HG03439 (cell line): ENCODE measurements at regions not wholly inside any gene's neighbourhood (a gene's known extent, or its start where the extent isn't known, plus 50 kb on each side); places are given as distances from the start of the nearest gene placed in this dataset.
"Not testable (repeated sequence)": the region's sequence is repeated elsewhere in the genome, so short reads cannot be mapped to it uniquely, and the experiment has no call there.

Experiments used
- ATAC-seq: cut with Tn5 transposase; IDR thresholded peaks from one replicate; pipeline ENCODE4 v1.9.1; 2021; ENCODE audit warnings: mild to moderate bottlenecking, moderate library complexity; ENCODE audit not compliant: unreplicated experiment

DNA sequence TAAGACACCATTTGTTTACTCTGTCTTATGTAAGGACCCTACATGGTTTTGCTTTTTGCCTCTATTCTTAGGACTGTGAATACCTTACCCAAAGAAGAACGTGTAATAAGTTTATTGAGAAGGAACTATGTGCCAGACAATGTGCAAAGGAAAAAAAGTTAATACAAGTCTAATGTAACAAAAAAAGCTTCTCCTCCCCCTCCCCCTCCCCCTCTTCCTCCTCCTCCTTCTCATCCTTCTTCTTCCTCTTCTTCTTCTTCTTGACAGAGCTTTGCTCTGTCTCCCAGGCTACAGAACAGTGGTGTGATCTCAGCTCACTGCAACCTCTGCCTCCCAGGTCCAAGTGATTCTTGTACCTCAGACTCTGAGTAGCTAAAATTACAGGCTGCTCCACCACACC is 50.9 kb upstream of the MITF start:
- ATAC-seq: no peak

DNA sequence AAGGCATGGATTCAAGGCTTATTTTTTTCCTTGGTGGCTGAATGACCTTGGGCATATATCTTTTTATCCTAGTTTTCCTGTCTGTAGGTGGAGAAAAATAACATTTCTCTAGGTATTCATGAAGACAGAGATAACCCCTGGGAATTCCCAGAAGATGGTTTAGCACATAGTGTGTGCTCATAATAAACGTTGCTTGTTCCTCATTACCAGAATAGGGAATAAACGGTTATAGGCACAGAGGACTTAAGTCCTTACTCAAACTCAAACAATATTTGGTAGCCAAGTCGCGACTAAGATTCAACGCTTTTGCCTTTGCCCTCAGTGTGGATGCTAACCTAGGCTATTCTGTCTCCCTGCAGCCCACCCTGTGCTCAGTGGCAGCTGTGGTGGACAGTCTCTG is 51.6 kb upstream of the MITF start:
- no peak for ATAC-seq

- no peak for ATAC-seq
Observed at GRCh38 chr3:69686056-69686455, 53.2 kb upstream of the MITF start.

DNA sequence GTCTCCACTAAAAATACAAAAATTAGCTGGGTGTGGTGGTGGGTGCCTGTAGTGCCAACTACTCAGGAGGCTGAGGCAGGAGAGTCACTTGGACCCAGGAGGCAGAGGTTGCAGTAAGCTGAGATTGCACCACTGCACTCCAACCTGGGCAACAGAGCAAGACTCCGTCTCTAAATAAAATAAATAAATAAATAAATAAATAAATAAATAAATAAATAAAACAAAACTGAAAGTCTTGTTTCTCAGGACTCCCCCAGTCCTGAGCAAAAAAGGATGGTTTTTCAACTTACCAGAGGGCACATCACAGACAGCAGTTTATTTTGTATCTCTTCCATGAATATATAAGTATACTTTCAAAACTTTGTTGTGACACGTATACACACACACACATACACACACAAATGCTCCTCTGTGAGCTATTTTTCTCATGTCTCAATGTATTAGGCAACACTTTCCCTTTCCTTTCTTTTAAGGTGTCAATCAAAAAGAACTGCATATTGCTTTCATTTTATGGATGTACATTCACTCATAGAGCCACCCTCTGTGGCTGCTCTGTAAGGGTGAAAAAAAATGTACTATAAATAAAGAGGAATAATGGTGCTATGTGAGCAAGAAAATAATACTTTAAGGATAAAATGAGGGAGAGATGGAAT is 54.8 kb upstream of the MITF start:
- no peak for ATAC-seq

- no peak for ATAC-seq
Observed at GRCh38 chr3:69683082-69683806, 56.0 kb upstream of the MITF start.

GRCh38 chr3:69677456-69677855 is 61.8 kb upstream of the MITF start:
- not testable (repeated sequence) for ATAC-seq

DNA sequence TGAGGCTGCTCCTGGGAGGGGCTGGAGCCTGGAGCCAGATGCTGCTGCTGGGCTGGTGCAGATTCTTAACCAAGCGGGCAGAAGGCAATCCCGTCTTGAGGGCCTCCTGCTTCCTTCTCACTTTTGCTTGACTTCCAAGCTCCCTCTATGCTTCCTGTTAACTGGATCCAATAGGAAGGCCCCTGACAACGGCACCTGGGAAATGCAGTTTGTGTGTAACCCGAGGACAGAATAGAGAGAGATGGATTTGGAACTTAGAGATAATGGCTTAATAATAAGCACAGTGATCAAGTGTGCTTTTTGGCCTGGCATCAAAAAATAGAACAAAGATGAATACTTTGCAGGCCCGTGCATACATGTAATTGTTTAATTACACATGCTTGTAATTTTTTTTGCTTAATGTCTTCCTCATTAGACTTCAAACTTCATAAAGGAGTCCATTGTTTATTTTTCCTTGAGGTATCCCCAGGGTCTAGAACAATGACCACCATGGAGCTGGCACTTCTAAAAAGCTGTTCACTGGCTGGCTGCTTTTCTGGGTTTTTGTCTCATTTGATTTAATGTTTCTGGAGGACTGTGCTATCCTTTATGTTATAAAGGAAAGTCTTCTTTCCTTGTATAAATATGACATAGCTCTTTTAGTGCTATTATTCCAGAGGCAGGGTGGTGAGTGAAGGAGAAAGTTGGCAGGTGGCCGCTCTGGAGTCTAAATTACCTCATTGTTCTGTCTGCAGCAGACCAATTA is 63.3 kb upstream of the MITF start:
- ATAC-seq: no peak

GRCh38 chr3:69674752-69675151 is 64.5 kb upstream of the MITF start:
- no peak for ATAC-seq

- ATAC-seq: no peak
Observed at GRCh38 chr3:69671082-69671952, 67.9 kb upstream of the MITF start.

GRCh38 chr3:69669070-69669469 is 70.2 kb upstream of the MITF start:
- no peak for ATAC-seq

DNA sequence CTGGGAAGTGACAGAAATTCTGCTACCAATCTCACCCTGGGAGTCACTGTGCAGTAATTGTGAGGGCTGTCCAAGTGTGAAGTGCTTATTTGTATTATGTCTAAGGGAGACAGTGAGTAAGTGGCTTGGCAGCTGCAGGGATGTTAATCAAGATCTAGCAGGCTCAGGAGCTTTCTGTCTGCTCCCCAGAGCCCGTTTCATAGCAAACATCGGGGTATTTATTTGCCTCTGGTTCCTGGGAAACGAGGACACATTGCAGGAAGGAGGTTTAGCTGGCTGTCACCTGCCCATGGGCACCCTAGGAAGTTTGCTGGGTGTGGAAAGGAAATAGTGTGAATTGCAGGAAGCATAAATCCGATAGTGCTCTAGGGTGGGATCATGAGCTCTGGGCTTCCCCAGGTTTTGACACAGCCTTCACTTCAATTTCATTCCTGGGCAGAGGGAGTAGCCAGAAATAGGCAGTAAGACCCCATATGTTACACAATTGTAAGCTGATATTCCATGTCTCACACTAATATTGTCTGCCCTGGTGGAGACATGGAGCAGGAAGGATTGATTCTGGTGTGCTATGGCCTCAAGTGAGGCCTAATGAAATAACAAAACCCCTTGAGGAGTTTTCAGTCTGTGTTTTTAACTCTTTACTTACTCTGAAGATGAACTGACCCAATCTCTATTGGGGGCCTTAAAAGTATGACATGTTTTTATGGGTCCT is 74.1 kb upstream of the MITF start:
- ATAC-seq: no peak

GRCh38 chr3:69660631-69661030 is 78.6 kb upstream of the MITF start:
- no peak for ATAC-seq

DNA sequence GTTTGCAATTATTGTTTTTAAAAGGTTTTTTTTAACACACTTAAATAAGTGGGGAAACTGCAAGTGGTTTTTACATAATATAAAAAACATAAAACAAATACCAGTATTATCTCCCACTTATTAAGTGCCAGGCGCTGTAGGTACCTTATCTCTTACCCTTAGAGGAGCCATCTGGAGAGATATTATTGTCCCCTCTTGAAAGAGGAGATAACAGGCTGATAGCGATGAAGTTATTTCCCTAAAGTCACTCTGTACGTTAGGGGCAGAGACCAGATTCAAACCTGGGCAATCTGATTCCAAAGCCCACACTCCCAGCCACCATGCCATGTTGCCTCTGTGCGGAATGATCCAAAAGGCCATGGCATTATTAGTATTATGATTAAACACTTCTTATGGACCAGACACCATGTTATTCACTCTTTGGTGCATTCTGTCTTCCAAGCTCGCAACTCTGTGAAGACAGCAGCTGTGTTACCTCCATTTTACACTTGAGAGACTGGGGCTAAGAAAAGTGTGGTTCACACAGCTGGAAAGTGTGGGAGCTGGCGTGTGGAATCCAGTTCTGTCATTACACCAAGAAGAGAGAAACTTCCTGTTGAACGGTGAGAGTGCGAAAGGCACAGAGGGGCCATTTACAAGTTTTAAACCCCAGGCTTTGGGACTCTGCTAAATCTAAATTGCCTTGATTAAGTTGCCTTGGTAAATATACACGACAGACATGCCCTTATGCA is 79.9 kb upstream of the MITF start:
- ATAC-seq: no peak

GRCh38 chr3:69658514-69659140 is 80.6 kb upstream of the MITF start:
- ATAC-seq: no peak

DNA sequence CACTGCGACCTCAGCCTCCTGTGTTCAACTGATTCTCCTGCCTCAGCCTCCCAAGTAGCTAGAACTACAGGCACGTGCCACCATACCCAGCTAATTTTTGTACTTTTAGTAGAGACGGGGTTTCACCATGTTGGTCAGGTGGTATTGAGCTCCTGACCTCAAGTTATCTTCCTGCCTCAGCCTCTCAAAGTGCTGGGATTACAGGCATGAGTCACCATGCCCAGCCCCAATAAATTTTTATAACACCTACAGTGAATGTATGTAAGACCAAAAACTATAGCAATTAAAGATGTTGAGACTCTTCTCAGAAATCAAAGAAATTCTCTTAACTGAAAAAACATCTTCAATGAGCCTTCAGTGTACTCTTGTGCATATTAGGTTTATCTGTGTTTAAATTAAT is 82.2 kb upstream of the MITF start:
- ATAC-seq: not testable (repeated sequence)

DNA sequence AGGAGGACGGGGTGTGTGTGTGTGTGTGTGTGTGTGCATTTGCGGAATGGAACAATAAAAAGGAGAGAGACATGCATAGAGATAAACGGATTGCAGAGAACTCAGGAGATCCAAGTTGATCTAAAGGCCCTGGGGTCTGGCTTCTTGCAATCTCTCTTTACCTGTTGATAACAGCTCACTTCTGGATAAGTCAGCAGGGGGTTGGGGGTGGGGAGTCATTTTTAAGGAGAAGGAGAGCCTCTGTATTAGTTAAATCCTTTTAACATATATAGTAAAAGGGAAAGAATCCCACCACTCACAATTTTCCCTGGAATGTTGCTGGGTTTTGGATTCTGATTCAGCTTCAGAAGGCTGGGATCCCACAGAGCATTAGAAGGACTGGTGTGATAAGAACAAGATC is 87.5 kb upstream of the MITF start:
- no peak for ATAC-seq

DNA sequence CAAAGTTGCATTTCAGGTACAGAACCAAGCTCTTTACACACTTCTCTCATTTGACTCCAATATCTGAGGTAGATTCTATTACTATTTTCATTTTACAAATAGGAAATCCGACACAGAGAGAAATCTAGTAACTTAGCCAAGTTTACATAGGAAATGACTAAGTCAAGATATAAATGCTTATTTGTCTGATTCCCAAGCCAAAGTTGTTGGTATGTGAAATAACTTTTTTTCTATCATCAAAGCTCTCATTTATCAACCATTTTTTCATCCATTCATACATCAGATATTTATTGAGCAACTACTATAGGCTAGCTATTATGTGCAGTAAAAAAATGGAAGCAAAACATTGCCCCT is 89.2 kb upstream of the MITF start:
- no peak for ATAC-seq

DNA sequence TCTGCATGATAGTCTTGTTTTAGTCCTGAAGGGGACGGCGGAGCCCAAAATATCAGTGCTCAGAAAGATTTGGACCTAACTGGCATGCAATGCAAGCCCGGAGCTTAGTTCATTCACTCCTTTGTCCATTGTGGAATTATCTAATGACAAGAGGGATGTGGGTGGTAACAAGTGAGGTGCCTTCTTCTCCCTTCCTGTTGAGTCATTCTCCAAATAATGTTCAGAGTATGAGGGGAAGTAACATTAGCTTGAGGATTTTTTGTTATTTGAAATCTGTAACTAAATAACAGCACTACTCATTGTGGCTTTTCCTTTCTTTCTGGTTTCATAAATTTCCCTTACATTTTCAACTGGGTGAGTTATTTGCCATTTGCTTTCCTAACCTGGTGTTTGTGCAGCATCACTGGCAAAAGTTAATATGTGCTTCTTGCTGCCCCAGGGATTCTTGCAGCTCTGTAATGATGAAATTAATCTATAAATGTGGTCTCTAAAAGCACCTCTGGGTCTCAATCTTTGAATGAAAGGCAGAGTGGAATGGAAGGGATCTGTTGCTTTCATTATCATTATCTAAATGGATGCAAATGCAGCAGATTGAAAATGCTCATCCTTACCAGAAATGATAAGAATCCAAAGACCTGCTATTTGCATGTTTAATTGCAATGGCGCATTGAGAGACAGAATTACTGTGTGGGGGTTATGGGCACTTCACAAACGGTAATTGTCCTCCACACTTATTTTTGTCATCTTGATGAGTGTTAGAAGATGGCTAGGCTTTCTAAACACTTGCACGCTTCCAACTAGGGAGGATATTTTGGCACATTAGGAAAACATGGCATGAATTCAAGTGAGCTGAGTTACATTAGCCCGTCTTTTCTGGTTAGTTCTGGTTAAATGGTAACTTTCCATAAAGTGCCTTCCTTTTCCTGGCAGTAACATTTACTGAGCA is 89.9 kb upstream of the MITF start:
- ATAC-seq: no peak
